Natural killer cell (primary cell): ENCODE measurements at regions not wholly inside any gene's neighbourhood (a gene's known extent, or its start where the extent isn't known, plus 50 kb on each side); places are given as distances from the start of the nearest gene placed in this dataset.
A peak's percentile ranks its signal among the peaks of the same experiment; 100 is the strongest.
"Not testable (repeated sequence)": the region's sequence is repeated elsewhere in the genome, so short reads cannot be mapped to it uniquely, and the experiment has no call there.

Source experiments
- ATAC-seq, 3 donors: fragments of 150-1000 bp in 2 of 3; fragments of 200-7000 bp in 1 of 3; cut with Tn5 transposase; 1 replicate in 1 of 3; 2 replicates in 2 of 3; pipeline ENCODE4 v1.10.0; 2021; ENCODE audit warnings: mild to moderate bottlenecking in 2 of 3, moderate library complexity in 2 of 3
- DNase-seq, 2 donors: peaks; one replicate each; pipeline versions ENCODE4 v3.0.0 to v3.0.0-alpha.2; 2013 to 2021; ENCODE audit warnings: mixed read lengths in 1 of 2
- H3K27ac ChIP-seq: one replicate; pipeline ENCODE4 v1.5.1; 2013; ENCODE audit warnings: mild to moderate bottlenecking, low read length
- H3K27me3 ChIP-seq: one replicate; pipeline ENCODE4 v1.6.1; 2013; ENCODE audit warnings: low read length; ENCODE audit not compliant: control insufficient read depth, insufficient read depth
- H3K36me3 ChIP-seq: one replicate; pipeline ENCODE4 v1.6.1; 2013; ENCODE audit warnings: low read length; ENCODE audit not compliant: control insufficient read depth, insufficient read depth
- H3K4me1 ChIP-seq: one replicate; pipeline ENCODE4 v1.6.1; 2013; ENCODE audit warnings: low read length; ENCODE audit not compliant: control insufficient read depth, insufficient read depth
- H3K4me3 ChIP-seq: one replicate; pipeline ENCODE4 v1.5.1; 2013; ENCODE audit warnings: low read length
- H3K9me3 ChIP-seq: one replicate; pipeline ENCODE4 v1.6.1; 2013; ENCODE audit warnings: low read length; ENCODE audit not compliant: control insufficient read depth, insufficient read depth
- H3K27ac Mint-ChIP-seq, 2 donors: one replicate each; pipeline ENCODE4 v1.8.0; 2022; ENCODE audit warnings: mild to moderate bottlenecking in 2 of 2, mixed read lengths in 2 of 2, moderate library complexity in 1 of 2
- H3K27me3 Mint-ChIP-seq, 2 donors: one replicate each; pipeline ENCODE4 v1.8.0; 2022; ENCODE audit warnings: low read depth in 2 of 2, mixed read lengths in 2 of 2
- H3K36me3 Mint-ChIP-seq: one replicate; pipeline ENCODE4 v1.8.0; 2022; ENCODE audit warnings: mixed read lengths
- H3K4me1 Mint-ChIP-seq, 2 donors: one replicate each; pipeline ENCODE4 v1.8.0; 2022; ENCODE audit warnings: mixed read lengths in 2 of 2
- H3K4me3 Mint-ChIP-seq: one replicate; pipeline ENCODE4 v1.8.0; 2022; ENCODE audit warnings: mild to moderate bottlenecking, moderate library complexity, mixed read lengths
- H3K9me3 Mint-ChIP-seq, 2 donors: one replicate each; pipeline ENCODE4 v1.8.0; 2022; ENCODE audit warnings: mixed read lengths in 2 of 2
- CTCF ChIP-seq: fragments of 200-600 bp; IDR thresholded peaks from one replicate; pipeline ENCODE4 v1.8.0; 2022; ENCODE audit warnings: antibody characterized with exemption
- WGBS: methylation state at CpG from one replicate; pipeline ENCODE4 v1.1.7; 2013; ENCODE audit warnings: missing lambda C conversion rate; ENCODE audit not compliant: insufficient coverage; 5-methylcytosine and 5-hydroxymethylcytosine counted together
- intact Hi-C: fragments of 100-400 bp; cut with micrococcal nuclease; formaldehyde crosslinking; loops from one replicate; pipeline ENCODE4 v1.14.2; 2022

GRCh38 chr3:153247331-153248330, 85.6 kb downstream of the RAP2B start:
- H3K36me3 Mint-ChIP-seq, result peaks cover 13% of the 10 kb centered on the region
- no peak overlapping the region for H3K4me3 ChIP-seq
- no peak for TF ChIP-seq CTCF
- ATAC-seq, result no peak
- H3K36me3 ChIP-seq, result no peaks in the 10 kb centered on the region
- H3K4me3 Mint-ChIP-seq, result no peak overlapping the region
- intact Hi-C loops, result no loop called here
- H3K4me1 ChIP-seq, result peaks cover 20% of the 10 kb centered on the region
- H3K27ac Mint-ChIP-seq, result peak overlapping the region; percentile 52 to 75
- no peak overlapping the region for H3K27ac ChIP-seq
- no peaks in the 10 kb centered on the region for H3K27me3 Mint-ChIP-seq
- DNase-seq, result no peak
- no peaks in the 10 kb centered on the region for H3K9me3 ChIP-seq
- WGBS, result 100% methylated on average over 3 of the region's 7 CpGs
- H3K27me3 ChIP-seq, result no peaks in the 10 kb centered on the region
- peaks cover 65 to 68% of the 10 kb centered on the region in 2 donors for H3K4me1 Mint-ChIP-seq
- H3K9me3 Mint-ChIP-seq, result no peaks in the 10 kb centered on the region

- DNase-seq, H3K27me3 ChIP-seq, H3K9me3 ChIP-seq, H3K27ac ChIP-seq, H3K27me3 Mint-ChIP-seq, intact Hi-C loops, H3K36me3 ChIP-seq, H3K9me3 Mint-ChIP-seq, H3K4me3 ChIP-seq, H3K4me3 Mint-ChIP-seq, ATAC-seq: not testable (repeated sequence)
- peaks cover 16% of the 10 kb centered on the region for H3K36me3 Mint-ChIP-seq
- 98% methylated on average over 6 of the region's 6 CpGs for WGBS
- H3K4me1 Mint-ChIP-seq, result peaks cover 62 to 66% of the 10 kb centered on the region in 2 donors
- peak overlapping the region; percentile 51 to 53 for H3K27ac Mint-ChIP-seq
- H3K4me1 ChIP-seq, result peaks cover 11% of the 10 kb centered on the region
These were observed 86.8 kb downstream of the RAP2B start for GRCh38 chr3:153248835-153249234.

GRCh38 chr3:153249906-153250305, 87.9 kb downstream of the RAP2B start:
- H3K36me3 ChIP-seq, result no peaks in the 10 kb centered on the region
- H3K27me3 Mint-ChIP-seq, result no peaks in the 10 kb centered on the region
- H3K9me3 Mint-ChIP-seq, result no peaks in the 10 kb centered on the region
- intact Hi-C loops, result no loop called here
- DNase-seq (no peak), ATAC-seq (no peak)
- 90% methylated on average over 2 of the region's 2 CpGs for WGBS
- H3K4me3 Mint-ChIP-seq, result no peak overlapping the region
- no peak for TF ChIP-seq CTCF
- no peaks in the 10 kb centered on the region for H3K9me3 ChIP-seq
- H3K4me1 Mint-ChIP-seq, result peaks cover 54 to 58% of the 10 kb centered on the region in 2 donors
- H3K4me1 ChIP-seq, result peaks cover 8% of the 10 kb centered on the region
- H3K36me3 Mint-ChIP-seq, result peaks cover 15% of the 10 kb centered on the region
- H3K27me3 ChIP-seq, result no peaks in the 10 kb centered on the region
- H3K4me3 ChIP-seq, result no peak overlapping the region
- peak overlapping the region; percentile 75 to 79 for H3K27ac Mint-ChIP-seq
- H3K27ac ChIP-seq, result no peak overlapping the region

GRCh38 chr3:153250446-153250845, 88.4 kb downstream of the RAP2B start:
- H3K9me3 Mint-ChIP-seq, result no peaks in the 10 kb centered on the region
- Histone ChIP-seq H3K27me3 (no peaks in the 10 kb centered on the region), H3K4me1 (peaks cover 8% of the 10 kb centered on the region), H3K4me3 (no peak overlapping the region), H3K36me3 (no peaks in the 10 kb centered on the region), H3K9me3 (no peaks in the 10 kb centered on the region), H3K27ac (no peak overlapping the region)
- DNase-seq (no peak), ATAC-seq (no peak)
- peaks cover 49 to 52% of the 10 kb centered on the region in 2 donors for H3K4me1 Mint-ChIP-seq
- no peak for TF ChIP-seq CTCF
- intact Hi-C loops, result no loop called here
- peaks cover 10% of the 10 kb centered on the region for H3K36me3 Mint-ChIP-seq
- WGBS, result 88% methylated on average over 1 of the region's 2 CpGs
- peak overlapping the region; percentile 75 to 79 for H3K27ac Mint-ChIP-seq
- H3K27me3 Mint-ChIP-seq, result no peaks in the 10 kb centered on the region
- H3K4me3 Mint-ChIP-seq, result no peak overlapping the region
